ENCODE measurements at regions not wholly inside any gene's neighbourhood (a gene's known extent, or its start where the extent isn't known, plus 50 kb on each side); places are given as distances from the start of the nearest gene placed in this dataset.

- DNase-seq (ENCODE audit: low read depth) = no peak
Observed at GRCh38 chr5:2569774-2570542, 181.5 kb downstream of the IRX2 start.

GRCh38 chr5:2569176-2569575 lies 182.3 kb downstream of the IRX2 start:
- DNase-seq (ENCODE audit: low read depth) = no peak

GRCh38 chr5:2566284-2566683 lies 185.2 kb downstream of the IRX2 start:
- DNase-seq (ENCODE audit: low read depth) = peak; percentile 39

- no peak for DNase-seq (ENCODE audit: low read depth)
Observed at GRCh38 chr5:2565147-2565546, 186.3 kb downstream of the IRX2 start.

DNA sequence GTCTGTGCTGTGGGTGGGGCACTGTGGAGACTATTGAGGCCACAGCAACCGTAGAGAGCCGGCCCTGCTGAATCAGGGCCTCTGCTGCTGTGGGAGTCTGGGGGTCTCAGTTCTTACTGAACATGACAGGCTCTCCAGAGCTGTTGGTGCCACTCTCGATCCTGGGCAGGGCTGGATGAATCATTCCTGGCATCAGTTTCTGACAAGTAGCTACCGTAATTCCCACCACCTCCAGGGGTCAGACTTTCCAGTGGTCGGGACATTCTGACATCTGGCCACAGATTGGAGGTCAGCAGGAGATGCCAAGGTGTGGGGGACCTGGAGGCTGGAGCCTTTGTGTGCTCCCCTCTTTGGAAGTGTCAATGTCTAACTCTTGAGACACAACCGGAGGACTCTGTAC lies 188.4 kb downstream of the IRX2 start:
- DNase-seq (ENCODE audit: low read depth) = peak; percentile 63

GRCh38 chr5:2562036-2562435 lies 189.4 kb downstream of the IRX2 start:
- DNase-seq (ENCODE audit: low read depth) = peak; percentile 43

DNA sequence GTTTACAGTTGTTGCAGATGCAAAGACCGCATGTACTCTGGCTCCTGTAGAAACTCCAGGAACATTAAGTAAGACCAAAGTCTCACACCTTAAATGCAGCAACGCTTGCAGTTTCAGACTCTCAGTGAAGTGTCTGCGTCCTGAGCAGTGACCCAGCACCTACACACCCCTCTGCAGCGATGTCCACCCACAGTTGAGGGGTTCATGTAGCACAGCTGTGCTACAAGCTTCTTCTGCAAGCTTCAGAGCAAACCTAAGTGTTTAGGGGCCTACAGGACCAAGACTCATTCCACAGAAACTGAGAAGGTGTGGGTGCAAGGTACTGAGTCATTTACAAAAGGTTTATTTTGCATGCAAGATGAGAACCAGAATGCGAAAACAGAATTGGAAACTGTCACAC lies 191.0 kb downstream of the IRX2 start:
- no peak for DNase-seq (ENCODE audit: low read depth)

DNA sequence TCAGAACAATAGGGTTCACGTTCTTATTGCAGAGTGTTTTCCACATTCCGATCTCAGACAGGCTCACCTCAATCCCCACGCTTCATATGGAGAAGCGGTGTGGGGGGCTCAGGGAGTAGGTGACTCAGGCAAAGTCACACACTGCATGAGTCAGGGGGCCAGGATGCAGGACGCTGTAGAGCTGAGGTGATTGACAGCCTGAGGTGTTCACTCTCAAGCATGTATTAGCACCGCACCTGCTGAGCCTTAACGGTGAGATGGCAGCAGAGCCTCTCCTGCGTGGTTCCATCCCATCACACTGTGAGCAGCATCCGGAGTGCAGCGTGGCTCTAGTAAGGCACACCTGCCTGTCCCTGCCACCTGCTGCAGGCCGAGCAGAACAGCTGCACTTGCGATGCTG lies 194.0 kb downstream of the IRX2 start:
- peak; percentile 35 for DNase-seq (ENCODE audit: low read depth)

DNA sequence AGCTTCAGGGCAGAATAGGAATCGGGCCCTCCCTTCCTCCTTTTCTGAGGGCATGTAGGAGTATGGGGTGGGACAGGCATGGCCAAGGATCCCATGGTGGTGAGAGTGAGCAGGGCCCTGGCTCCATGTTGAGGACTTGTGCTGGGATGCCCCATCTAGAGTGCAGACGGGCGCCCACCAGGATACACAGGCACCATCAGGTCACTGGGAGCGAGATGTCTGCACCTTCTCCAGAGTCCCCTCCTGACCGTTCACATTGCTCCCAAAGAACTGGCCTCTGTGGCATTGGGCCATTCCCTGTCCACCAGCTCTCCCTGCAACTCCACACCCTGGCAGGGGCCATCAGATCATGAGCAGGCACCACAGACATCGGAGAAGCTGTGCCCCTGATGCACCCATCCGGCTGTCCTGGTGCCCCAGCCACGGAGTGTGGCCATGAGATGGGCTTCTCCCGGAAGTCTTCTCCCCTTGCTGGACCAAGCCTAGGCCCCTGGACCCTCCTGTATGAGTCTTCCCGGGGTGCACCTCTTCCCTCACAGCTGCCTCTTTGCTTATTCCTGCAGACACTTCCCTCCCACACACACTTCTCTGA lies 195.0 kb downstream of the IRX2 start:
- no peak for DNase-seq (ENCODE audit: low read depth)

DNA sequence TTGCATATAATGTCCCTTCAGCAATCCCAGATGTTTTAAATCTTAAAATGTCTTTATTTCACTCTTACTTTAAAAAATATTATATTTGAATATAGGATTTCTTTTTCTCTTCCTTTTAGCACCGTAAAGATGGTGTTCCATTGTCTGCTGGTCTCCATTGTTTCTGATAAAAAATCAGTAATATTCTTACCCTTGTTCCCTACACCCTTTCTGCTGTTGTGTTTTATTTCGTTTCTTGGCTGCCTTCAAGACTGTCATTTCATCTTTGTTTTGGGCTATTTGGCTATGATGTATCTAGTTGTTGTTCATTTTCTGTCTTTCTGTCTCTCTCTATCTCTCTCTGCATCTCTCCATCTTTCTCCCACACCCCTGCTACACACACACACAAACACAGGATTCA lies 197.9 kb downstream of the IRX2 start:
- no peak for DNase-seq (ENCODE audit: low read depth)

- DNase-seq (ENCODE audit: low read depth) = no peak
Observed at GRCh38 chr5:2550509-2550908, 201.0 kb downstream of the IRX2 start.

DNA sequence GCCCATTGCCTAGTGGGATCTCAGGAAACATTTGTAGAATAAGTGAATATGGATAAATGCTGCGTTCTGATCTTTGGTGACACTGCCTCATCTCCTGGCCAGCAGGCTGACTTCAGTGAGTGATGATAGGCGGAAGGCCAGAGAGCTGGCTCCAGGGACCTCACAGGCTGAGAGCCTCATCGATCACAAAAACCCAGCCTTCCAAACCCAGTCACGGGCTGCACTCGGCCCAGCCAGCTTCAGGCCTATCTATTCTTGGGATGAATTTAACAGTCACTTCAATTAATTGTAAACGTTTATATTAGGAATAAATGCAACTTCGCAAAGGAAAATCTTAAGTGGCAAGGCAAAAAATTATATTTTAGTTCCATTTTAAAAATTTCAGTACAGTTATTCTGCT lies 201.6 kb downstream of the IRX2 start:
- no peak for DNase-seq (ENCODE audit: low read depth)

- DNase-seq (ENCODE audit: low read depth) = no peak
Observed at GRCh38 chr5:2549354-2549753, 202.1 kb downstream of the IRX2 start.

DNA sequence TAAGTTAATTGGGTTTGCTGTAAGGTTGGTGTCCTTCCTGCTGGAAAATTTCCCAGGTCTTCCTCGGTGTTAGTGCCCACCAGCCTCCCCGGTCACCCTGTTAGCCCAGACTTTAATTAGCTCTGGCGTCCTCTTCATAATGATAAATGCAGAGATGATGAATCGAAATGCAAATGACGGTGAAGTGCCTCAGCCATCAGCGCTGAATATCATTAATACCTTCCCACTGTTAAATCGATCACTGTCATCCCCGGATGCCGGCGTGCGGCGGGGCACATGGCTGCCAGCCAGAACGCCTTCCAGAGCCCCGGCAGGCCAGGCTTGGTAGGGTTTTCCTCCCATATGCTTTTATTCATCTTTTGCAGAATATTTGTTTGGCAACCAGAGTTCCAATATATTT lies 204.5 kb downstream of the IRX2 start:
- DNase-seq (ENCODE audit: low read depth) = no peak

DNA sequence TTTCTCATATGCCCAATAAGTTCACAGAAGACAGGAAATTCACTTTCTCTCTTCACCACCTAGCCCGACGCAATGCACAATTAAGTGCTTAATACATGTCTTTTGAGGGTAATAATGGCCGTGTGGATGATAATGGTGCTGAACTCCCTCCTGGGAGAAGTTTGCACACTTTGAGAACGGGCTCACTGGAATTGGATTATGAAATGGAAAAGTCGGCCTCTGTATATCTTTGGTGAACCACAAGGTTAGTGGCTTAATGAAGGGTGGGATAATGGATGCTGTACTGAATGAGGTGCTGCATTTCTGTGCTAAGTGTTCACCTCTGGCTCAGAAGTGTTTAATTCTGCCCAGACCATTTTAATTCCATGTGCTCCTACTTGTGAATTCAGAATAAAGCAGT lies 207.5 kb downstream of the IRX2 start:
- DNase-seq (ENCODE audit: low read depth) = no peak

DNA sequence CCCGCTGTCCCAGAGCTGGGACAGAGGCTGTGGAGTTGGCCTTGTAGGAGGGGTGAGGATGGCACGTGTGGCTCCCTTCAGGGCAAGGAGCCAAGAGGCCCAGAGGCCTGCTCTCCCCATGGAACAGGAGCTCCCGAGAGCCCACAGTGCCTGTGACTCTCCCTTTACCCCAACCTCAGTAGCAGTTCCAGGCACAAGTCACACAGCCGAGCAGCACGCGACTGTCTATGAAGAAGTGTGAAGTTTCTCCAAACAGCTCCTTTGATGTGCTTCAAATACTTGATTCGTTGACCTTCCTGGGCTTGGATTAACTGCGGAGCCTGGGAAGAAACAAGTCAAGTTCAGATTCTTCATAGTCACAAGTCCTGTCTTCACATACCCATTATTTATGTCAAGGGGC lies 208.7 kb downstream of the IRX2 start:
- DNase-seq (ENCODE audit: low read depth) = no peak

- DNase-seq (ENCODE audit: low read depth) = no peak
Observed at GRCh38 chr5:2542026-2542425, 209.5 kb downstream of the IRX2 start.

GRCh38 chr5:2538169-2538568 lies 213.3 kb downstream of the IRX2 start:
- DNase-seq (ENCODE audit: low read depth) = peak; percentile 23

GRCh38 chr5:2537378-2538145 lies 213.9 kb downstream of the IRX2 start:
- no peak for DNase-seq (ENCODE audit: low read depth)

- DNase-seq (ENCODE audit: low read depth) = no peak
Observed at GRCh38 chr5:2536632-2537377, 214.7 kb downstream of the IRX2 start.

DNA sequence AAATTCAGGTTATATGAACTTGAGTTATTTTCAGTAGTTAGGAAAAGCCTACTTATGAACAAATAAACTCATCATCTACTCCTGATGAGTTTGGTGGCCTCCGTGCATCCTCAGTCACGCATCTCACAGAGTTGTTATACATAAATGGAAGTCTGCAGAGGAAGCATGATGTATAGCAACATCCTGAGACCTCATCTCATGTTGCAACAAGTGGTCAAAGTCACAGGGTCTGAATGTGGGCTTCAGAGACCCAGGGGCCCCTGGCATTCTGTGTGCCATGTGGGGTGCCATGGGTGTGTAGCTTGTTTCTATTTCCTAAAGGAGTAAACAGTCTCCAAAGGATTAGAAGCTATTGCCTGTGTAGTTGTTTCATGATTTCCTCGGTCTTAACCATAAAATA lies 216.5 kb downstream of the IRX2 start:
- no peak for DNase-seq (ENCODE audit: low read depth)

GRCh38 chr5:2534251-2534650 lies 217.2 kb downstream of the IRX2 start:
- no peak for DNase-seq (ENCODE audit: low read depth)
